ENCODE measurements at regions not wholly inside any gene's neighbourhood (a gene's known extent, or its start where the extent isn't known, plus 50 kb on each side); places are given as distances from the start of the nearest gene placed in this dataset.

DNA sequence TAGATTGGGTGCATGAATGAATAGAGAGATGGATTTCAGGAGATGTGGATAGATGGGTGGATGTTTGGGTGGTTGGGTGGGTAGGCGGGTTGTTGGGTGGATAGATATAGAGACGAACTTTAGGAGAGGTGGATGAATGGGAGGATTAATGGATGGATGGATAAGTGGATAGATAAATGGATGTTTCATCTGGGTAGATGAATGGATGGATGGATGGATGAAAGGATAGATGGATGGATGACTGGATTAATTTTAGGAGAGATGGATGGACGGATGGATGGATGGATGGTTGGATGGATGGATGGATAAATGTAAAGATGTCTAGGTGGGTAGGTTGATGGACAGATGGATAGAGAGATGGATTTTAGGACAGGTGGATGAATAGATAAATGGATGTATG lies 511.3 kb downstream of the MIAT start:
- Histone ChIP-seq H3K4me3 (no peak overlapping the region), H3K9me3 (no peaks in the 10 kb centered on the region), H3K36me3 (ENCODE audit: low read depth) (no peaks in the 10 kb centered on the region), H3K4me1 (ENCODE audit: low read depth) (no peaks in the 10 kb centered on the region)
- intact Hi-C loops (cut with DNase I, micrococcal nuclease): no loop called here
- ATAC-seq (no peak), DNase-seq (no peak)
- TF ChIP-seq CTCF (IDR thresholded peaks at IDR 0.05): no peak

DNA sequence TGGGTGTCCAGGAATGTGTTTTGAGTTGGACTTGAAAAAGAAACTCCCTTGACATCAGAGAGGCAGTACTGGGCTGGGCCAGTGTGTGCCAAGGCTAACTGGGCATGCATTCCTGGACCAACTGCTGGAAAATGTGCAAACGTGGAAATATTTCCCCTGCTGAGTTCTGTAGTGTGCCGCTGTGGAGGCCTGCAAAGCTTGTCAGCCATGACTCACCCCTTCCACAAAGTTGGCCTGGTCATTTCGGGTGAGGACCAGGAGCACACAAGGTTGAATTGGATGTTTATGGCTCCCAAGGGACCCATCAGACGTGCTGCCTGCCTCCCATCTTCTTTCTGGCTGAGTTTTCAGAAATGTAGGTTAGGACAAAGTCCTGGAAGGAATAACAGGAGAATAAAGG lies 513.1 kb downstream of the MIAT start:
- TF ChIP-seq CTCF (IDR thresholded peaks at IDR 0.05): no peak
- intact Hi-C loops (cut with DNase I, micrococcal nuclease): no loop called here
- Histone ChIP-seq H3K9me3 (no peaks in the 10 kb centered on the region), H3K4me3 (no peak overlapping the region), H3K4me1 (ENCODE audit: low read depth) (no peaks in the 10 kb centered on the region), H3K36me3 (ENCODE audit: low read depth) (no peaks in the 10 kb centered on the region)
- DNase-seq: no peak
- ATAC-seq: peak; percentile 17

DNA sequence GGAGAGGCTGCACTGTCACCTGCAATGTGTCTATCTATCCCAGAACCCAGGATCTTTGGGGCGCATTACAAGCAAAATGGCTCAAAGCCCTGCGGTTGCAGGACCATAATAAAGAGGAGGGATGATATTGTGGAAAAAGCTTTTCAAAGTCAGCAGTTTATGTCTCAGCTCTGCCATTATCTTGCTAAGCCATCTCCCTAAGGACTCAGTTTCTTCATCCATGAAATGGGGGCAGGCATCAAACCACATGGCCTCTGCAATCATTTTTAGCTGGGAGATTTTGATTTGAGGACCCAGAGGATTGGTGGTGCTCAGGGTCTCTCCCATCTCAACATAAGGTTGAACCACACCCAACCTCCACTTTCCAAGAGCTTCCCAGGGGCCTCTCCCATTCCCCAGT lies 513.8 kb downstream of the MIAT start:
- Histone ChIP-seq H3K36me3 (ENCODE audit: low read depth) (no peaks in the 10 kb centered on the region), H3K9me3 (no peaks in the 10 kb centered on the region), H3K4me3 (no peak overlapping the region), H3K4me1 (ENCODE audit: low read depth) (no peaks in the 10 kb centered on the region)
- no peak for TF ChIP-seq CTCF (IDR thresholded peaks at IDR 0.05)
- DNase-seq (no peak), ATAC-seq (no peak)
- intact Hi-C loops (cut with DNase I, micrococcal nuclease): no loop called here

- ATAC-seq: no peak
- H3K9me3 ChIP-seq: no peaks in the 10 kb centered on the region
Observed at GRCh38 chr22:27173530-27173929, 516.1 kb downstream of the MIAT start.

DNA sequence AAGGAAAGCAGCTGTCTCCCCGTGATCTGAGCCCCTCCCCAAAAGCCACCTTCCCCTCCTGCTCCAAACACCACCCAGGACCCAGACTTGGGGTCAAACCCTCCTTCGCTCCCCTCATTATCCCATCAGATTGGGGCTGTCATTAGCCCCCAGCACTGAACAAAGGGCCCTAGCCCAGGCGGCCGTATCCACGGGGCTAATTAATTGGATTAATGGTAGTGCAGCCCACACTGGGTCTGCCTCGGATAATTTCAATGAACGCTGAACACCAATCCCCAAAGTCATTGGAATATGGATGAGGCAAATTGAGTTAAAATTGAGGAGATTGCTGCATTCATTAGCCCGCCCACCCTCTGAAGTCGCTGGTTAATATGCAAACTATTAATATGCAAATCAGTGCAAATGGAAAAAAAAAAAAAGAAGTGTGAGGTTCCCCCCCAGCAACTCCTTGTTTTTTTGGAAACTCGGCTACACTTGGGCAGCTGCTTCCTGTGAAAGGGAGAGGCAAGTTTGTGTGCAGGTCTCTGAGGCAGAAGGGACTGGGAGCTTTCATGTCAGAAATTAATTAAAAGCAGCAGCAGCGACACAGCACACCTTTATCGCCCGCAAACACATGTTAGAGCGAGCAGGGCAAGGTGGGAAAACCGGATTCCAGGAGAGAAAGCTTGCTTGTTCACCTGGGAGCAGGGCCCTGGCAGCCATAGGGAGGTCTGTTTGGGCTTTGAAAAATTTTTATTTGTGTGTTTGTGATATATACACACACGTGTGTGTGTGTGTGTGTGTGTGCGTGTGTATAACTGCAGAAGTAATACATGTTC lies 517.8 kb downstream of the MIAT start:
- intact Hi-C loops (cut with DNase I, micrococcal nuclease): no loop called here
- ATAC-seq (no peak), DNase-seq (no peak)

More at GRCh38 chr22:27173530-27173929, 516.1 kb downstream of the MIAT start:
- no peak overlapping the region for H3K4me3 ChIP-seq
- intact Hi-C loops (cut with DNase I, micrococcal nuclease): no loop called here
- H3K4me1 ChIP-seq (ENCODE audit: low read depth): no peaks in the 10 kb centered on the region
- no peak for DNase-seq
- H3K36me3 ChIP-seq (ENCODE audit: low read depth): no peaks in the 10 kb centered on the region
- TF ChIP-seq CTCF (IDR thresholded peaks at IDR 0.05): no peak

More for the DNA sequence above, 517.8 kb downstream of the MIAT start:
- H3K4me3 ChIP-seq: no peak overlapping the region
- no peaks in the 10 kb centered on the region for H3K4me1 ChIP-seq (ENCODE audit: low read depth)
- H3K9me3 ChIP-seq: no peaks in the 10 kb centered on the region
- no peak for TF ChIP-seq CTCF (IDR thresholded peaks at IDR 0.05)
- no peaks in the 10 kb centered on the region for H3K36me3 ChIP-seq (ENCODE audit: low read depth)
